NCI-H82 (cell line): ENCODE measurements at regions not wholly inside any gene's neighbourhood (a gene's known extent, or its start where the extent isn't known, plus 50 kb on each side); places are given as distances from the start of the nearest gene placed in this dataset.
"Not testable (repeated sequence)": the region's sequence is repeated elsewhere in the genome, so short reads cannot be mapped to it uniquely, and the experiment has no call there.

ENCODE experiments used
- DNase-seq: peaks from one replicate; lab custom pipeline; 2025; lab: John Stamatoyannopoulos, UW

DNA sequence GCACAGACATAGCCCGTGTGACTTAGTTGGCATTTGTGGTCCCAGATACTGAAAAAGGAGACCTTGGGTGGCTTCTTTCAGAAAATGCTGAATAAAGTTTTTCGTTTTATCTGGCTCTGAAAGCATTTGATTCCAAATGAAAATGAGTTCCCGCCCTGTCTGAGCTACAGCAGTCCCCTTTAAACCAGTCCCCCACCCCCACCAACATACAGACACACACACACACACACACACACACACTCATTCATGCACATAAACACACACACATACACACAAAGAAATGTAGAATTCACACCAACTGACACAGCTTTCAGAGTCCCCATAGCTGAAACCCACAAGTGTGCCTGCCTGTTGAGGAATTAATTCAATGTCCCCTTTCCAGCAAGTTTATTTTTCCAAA is 97.0 kb upstream of the SMARCA2 start:
- no peak for DNase-seq

- DNase-seq, result no peak
Measured at GRCh38 chr9:1918622-1919021, 96.5 kb upstream of the SMARCA2 start.

DNA sequence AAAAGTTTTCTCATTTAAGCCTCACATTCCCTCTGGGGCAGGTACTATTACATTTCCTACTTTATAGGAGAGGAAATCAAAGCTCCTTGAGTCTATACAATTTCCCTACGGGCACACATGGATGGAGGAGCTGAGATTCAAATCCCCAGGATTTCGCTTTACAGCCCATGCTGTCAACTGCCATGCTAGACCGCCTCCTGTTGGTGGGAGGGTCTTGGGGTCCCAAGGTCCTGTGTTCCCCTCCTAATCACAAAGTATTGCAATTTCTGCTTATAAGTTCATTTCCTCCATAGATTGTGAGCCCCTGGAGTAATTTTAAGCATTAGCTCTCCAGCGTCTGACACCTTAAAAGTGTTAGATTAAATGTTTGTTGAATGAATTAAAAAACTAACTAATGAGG is 95.9 kb upstream of the SMARCA2 start:
- DNase-seq, result no peak

DNA sequence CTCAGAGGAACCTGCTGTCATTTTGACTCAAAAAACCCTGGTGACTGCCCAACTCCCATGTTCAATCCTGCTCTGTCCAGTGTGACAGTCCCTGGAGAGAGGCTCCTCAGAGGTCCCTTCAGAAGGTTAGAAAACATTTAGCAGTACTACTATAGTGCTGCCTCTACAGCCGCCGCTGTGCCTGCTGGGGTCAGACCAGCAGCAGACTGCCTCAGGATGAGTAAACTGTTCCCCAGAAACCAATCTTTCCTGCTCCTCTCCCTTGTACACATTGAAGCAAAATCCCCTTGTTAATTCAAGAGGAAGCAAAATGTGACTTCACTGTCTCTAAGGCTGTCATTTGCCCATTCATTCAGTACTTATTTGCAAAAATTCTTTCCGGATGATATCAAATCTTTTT is 94.8 kb upstream of the SMARCA2 start:
- DNase-seq, result no peak

- no peak for DNase-seq
Measured at GRCh38 chr9:1922026-1922425, 93.1 kb upstream of the SMARCA2 start.

DNA sequence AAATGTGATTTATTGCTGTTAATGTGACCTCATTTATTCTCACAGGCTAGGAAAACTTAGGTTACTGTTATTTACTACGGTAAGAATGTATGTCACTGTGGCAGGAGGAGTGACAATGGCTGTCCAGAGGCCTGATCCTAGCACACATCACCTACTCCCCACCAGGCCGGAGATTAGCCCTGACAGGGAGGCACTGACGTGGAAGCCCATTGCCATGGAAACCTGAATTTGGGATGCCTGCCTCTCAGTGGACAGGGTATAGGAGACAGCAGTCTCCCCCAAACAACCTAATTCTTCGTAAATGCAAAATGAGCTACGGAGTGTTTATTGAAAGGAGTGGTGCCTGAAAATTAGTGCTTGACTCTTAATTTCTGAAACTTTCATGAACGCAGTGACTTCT is 87.6 kb upstream of the SMARCA2 start:
- DNase-seq, result no peak

GRCh38 chr9:1929134-1929533 is 86.0 kb upstream of the SMARCA2 start:
- DNase-seq, result no peak

GRCh38 chr9:1929722-1930244 is 85.4 kb upstream of the SMARCA2 start:
- no peak for DNase-seq

DNA sequence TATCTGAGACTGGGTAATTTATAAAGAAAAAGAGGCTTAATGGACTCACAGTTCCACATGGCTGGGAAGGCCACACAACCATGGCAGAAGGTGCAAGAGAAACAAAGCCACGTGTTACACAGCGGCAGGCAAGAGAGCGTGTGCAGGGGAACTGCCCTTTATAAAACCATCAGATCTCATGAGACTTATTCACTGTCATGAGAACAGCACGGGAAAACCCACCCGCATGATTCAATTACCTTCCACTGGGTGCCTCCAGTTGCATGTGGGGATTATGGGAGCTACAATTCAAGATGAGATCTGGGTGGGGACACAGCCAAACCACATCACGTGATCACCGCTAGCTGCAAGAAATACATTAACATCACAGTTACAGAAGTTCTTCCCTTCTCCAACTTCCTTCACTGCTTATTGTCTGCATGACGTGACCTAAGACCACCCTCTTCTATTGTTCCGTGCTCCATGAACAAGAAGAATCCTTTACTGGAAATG is 84.9 kb upstream of the SMARCA2 start:
- not testable (repeated sequence) for DNase-seq

GRCh38 chr9:1938135-1938534 is 77.0 kb upstream of the SMARCA2 start:
- DNase-seq, result no peak

DNA sequence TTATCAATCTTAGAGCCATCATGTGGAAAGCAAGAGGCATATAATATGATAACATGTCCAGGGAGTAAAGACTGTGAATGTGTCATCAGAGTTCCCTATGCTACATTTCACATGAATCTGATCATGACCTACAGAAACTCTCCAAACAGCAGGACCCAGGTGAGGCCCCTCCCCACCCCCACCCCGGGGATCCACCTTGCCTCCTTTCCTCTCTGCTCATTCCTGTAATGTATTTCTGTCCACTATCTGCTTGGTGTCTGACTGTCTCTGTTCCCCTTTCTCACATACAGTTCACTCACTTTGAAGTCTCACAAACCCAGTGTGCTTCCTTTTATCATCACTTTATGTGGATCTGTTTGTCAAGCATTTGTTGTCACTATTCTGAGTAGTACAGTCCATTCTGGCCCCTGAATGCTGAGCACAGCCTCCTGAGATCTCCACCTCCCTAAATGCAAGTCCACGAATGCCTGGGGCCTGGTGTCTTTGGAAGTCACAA is 76.4 kb upstream of the SMARCA2 start:
- DNase-seq, result no peak

- DNase-seq, result no peak
Measured at GRCh38 chr9:1939466-1939865, 75.7 kb upstream of the SMARCA2 start.

- peak; percentile 77 for DNase-seq
Measured at GRCh38 chr9:1939926-1940368, 75.2 kb upstream of the SMARCA2 start.

DNA sequence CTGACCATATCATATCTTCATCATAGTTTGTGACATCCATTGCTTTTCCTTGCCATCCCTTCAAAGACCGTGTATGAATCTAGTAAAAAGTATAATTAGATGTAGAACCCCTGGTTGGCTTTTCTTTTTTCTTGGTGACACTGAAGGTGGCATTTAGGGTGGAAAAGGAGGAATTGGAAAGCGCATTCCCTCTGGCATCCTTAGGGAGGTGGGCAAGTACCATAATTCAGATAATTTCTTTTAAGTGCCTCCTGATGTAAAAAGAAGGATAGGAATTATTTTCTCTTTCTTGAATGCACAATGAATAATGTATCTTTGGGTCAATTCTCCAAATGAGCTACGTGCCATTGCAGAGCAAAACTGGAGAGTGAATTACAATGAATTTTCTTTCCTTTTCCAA is 73.2 kb upstream of the SMARCA2 start:
- no peak for DNase-seq

- no peak for DNase-seq
Measured at GRCh38 chr9:1946526-1947283, 68.4 kb upstream of the SMARCA2 start.

DNA sequence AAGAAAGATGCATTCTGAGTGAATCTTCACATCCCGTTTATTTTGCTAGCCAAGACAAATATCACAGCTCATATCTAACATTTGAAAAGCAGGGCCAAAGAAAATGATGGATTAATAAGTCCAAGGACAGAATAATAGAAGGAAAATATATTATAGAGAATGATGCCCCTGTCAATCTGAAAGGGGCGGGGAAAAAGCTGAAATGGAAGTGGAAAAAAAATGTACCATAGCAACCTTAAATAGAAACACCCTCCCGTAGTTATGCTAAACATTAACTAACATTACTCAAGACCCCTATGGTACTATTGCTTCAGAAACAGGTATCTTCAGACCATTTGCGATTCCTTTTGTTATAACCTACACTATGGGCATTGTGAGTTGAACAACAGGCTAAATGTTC is 67.7 kb upstream of the SMARCA2 start:
- no peak for DNase-seq

DNA sequence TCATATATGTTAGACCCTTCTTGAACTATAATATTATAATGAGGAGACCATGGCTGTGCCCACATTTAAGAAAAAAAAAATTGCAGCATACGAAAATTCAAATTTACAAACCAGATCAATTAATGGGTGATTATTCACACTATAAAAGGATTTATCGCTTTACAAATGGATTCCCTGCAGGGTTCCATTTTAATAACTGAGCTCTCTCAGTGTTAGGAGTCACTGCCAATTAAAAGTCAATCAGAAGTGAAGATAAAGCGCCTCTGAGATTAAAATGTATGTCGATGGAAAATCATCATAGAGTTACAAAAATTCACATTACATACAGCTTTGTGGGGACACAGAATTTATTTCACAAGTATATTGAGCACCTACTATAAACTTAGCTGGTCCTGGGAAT is 66.6 kb upstream of the SMARCA2 start:
- no peak for DNase-seq

DNA sequence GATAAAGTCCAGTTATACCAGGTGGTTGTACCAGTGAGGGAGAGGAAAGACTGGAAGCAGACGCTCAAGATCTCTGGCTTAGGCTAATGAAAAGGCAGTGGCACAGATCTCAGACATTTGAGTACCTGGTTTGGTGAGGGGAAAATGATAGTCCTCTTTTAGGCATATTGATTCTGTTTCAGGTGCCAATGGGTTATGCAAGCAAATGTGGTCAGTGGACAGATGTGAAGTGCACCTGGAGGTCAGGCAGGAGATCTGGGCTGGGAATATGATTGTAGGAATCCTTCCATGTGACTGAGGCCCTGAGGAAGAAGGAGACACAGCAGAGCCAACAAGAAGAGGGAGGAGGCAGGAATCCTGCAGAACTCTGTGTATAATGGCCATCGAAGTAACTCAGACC is 63.7 kb upstream of the SMARCA2 start:
- DNase-seq, result no peak

DNA sequence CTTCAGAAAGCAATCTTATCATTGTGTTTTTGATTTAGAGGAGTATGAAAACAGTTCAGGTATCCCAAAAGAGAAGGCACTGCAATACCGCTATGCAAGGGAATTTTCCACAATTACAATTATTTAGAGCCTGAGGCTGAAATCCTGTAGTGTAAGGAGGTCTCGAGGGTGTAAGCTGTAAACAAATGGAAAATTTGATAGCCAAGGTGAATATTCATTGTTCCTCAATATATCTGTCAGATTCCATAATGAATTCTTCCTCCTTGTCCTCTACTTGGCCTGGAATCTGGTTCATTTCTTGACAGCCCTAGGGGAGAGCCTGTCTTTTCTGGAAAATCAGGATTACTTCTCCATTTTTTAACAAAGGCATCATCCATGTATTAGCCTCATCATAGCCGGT is 63.1 kb upstream of the SMARCA2 start:
- no peak for DNase-seq

DNA sequence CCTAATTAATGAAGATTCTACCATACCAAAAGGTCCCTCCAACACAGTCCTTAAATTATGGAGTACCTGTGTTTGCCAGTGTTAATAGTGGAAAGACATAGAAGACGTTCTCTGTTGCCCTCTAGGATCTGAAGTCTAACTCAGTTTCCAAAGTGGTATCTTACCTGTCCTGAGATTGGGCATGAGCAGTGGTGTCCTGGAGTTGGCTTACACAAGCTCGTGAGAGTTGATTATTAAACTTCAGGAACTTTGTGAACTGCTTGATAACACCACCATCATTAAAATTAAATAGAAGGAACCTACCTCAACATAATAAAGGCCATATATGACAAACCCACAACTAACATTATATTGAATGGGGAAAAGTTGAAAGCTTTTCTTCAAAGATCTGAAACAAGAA is 60.9 kb upstream of the SMARCA2 start:
- DNase-seq, result no peak

- no peak for DNase-seq
Measured at GRCh38 chr9:1956958-1957357, 58.2 kb upstream of the SMARCA2 start.

DNA sequence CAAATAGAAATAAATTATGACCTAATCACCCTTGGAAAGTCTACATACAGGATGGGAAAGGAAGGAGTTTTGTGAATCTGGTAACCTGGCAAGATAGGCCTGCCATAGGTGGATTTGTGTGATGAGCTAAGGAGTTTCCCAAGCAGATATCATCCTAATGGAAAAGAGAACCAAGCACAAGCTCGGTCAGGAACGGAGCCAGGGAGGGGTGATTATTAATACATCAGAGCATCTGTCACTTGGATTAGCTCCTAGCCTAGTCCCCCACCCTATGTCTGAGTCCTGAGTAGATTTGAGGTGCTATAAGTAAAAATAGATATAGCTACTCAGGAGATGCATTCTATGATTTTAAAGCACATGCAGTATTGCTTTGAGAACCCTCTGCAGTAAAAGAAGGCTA is 57.3 kb upstream of the SMARCA2 start:
- DNase-seq, result peak; percentile 68

- peak; percentile 60 for DNase-seq
Measured at GRCh38 chr9:1959371-1959770, 55.8 kb upstream of the SMARCA2 start.
